Stimulated activated CD8-positive, alpha-beta memory T cell treated with anti-CD3 and anti-CD28 coated beads, Interleukin-2, amount 100 ng/mL, for 1 hour (primary cell): ENCODE measurements at regions not wholly inside any gene's neighbourhood (a gene's known extent, or its start where the extent isn't known, plus 50 kb on each side); places are given as distances from the start of the nearest gene placed in this dataset.
"Not testable (repeated sequence)": the region's sequence is repeated elsewhere in the genome, so short reads cannot be mapped to it uniquely, and the experiment has no call there.

Experiments used
- DNase-seq, 2 donors: peaks; one replicate each; pipeline ENCODE4 v3.0.0-alpha.2; 2020; ENCODE audit warnings: low read depth in 2 of 2

GRCh38 chr2:87348556-87348955 is 326.9 kb upstream of the PLGLB1 start:
- not testable (repeated sequence) for DNase-seq

- not testable (repeated sequence) for DNase-seq
Measured at GRCh38 chr2:87349006-87349405, 327.4 kb upstream of the PLGLB1 start.

- not testable (repeated sequence) for DNase-seq
Measured at GRCh38 chr2:87352178-87352934, 330.7 kb upstream of the PLGLB1 start.

- not testable (repeated sequence) for DNase-seq
Measured at GRCh38 chr2:87353408-87353807, 331.8 kb upstream of the PLGLB1 start.

GRCh38 chr2:87354102-87354501 is 332.5 kb upstream of the PLGLB1 start:
- not testable (repeated sequence) for DNase-seq

- DNase-seq, result not testable (repeated sequence)
Measured at GRCh38 chr2:87360250-87360649, 338.6 kb upstream of the PLGLB1 start.

GRCh38 chr2:87360927-87361326 is 339.3 kb upstream of the PLGLB1 start:
- not testable (repeated sequence) for DNase-seq

GRCh38 chr2:87361805-87362204 is 340.2 kb upstream of the PLGLB1 start:
- DNase-seq, result not testable (repeated sequence)

GRCh38 chr2:87364379-87364778 is 342.7 kb upstream of the PLGLB1 start:
- not testable (repeated sequence) for DNase-seq

- not testable (repeated sequence) for DNase-seq
Measured at GRCh38 chr2:87365038-87365437, 343.4 kb upstream of the PLGLB1 start.

- not testable (repeated sequence) for DNase-seq
Measured at GRCh38 chr2:87386063-87386560, 361.8 kb upstream of the PLGLB2 start.

GRCh38 chr2:87395784-87396183 is 352.1 kb upstream of the PLGLB2 start:
- DNase-seq, result not testable (repeated sequence)

- DNase-seq, result not testable (repeated sequence)
Measured at GRCh38 chr2:87396551-87397265, 351.2 kb upstream of the PLGLB2 start.

GRCh38 chr2:87397276-87398065 is 350.4 kb upstream of the PLGLB2 start:
- DNase-seq, result not testable (repeated sequence)

- DNase-seq, result not testable (repeated sequence)
Measured at GRCh38 chr2:87398567-87399305, 349.2 kb upstream of the PLGLB2 start.

GRCh38 chr2:87401726-87402345 is 346.1 kb upstream of the PLGLB2 start:
- no peak for DNase-seq

- DNase-seq, result no peak
Measured at GRCh38 chr2:87403893-87404175, 344.1 kb upstream of the PLGLB2 start.

- not testable (repeated sequence) for DNase-seq
Measured at GRCh38 chr2:87404411-87405255, 343.3 kb upstream of the PLGLB2 start.

- not testable (repeated sequence) for DNase-seq
Measured at GRCh38 chr2:87405531-87406216, 342.2 kb upstream of the PLGLB2 start.
